GM18870 (cell line): ENCODE measurements at regions not wholly inside any gene's neighbourhood (a gene's known extent, or its start where the extent isn't known, plus 50 kb on each side); places are given as distances from the start of the nearest gene placed in this dataset.

Experiments used
- ATAC-seq: cut with Tn5 transposase; IDR thresholded peaks from one replicate; pipeline ENCODE4 v1.9.1; 2021; ENCODE audit warnings: moderate library complexity; ENCODE audit not compliant: unreplicated experiment

- no peak for ATAC-seq
Measured at GRCh38 chr16:86207350-86207749, 303.0 kb upstream of the FOXF1 start.

- no peak for ATAC-seq
Measured at GRCh38 chr16:86209202-86209601, 301.1 kb upstream of the FOXF1 start.

- no peak for ATAC-seq
Measured at GRCh38 chr16:86210403-86211193, 299.7 kb upstream of the FOXF1 start.

- no peak for ATAC-seq
Measured at GRCh38 chr16:86211265-86211664, 299.1 kb upstream of the FOXF1 start.

- ATAC-seq: no peak
Measured at GRCh38 chr16:86211800-86212199, 298.5 kb upstream of the FOXF1 start.

GRCh38 chr16:86212706-86213436 lies 297.5 kb upstream of the FOXF1 start:
- no peak for ATAC-seq

- no peak for ATAC-seq
Measured at GRCh38 chr16:86213437-86214205, 296.7 kb upstream of the FOXF1 start.

- no peak for ATAC-seq
Measured at GRCh38 chr16:86214326-86215232, 295.7 kb upstream of the FOXF1 start.

GRCh38 chr16:86215233-86215978 lies 294.9 kb upstream of the FOXF1 start:
- no peak for ATAC-seq

GRCh38 chr16:86215979-86216585 lies 294.2 kb upstream of the FOXF1 start:
- no peak for ATAC-seq

- ATAC-seq: no peak
Measured at GRCh38 chr16:86216591-86216990, 293.7 kb upstream of the FOXF1 start.

- ATAC-seq: no peak
Measured at GRCh38 chr16:86217001-86217890, 293.1 kb upstream of the FOXF1 start.

GRCh38 chr16:86217891-86218270 lies 292.4 kb upstream of the FOXF1 start:
- ATAC-seq: no peak

- no peak for ATAC-seq
Measured at GRCh38 chr16:86218479-86219170, 291.7 kb upstream of the FOXF1 start.

- no peak for ATAC-seq
Measured at GRCh38 chr16:86219655-86220445, 290.5 kb upstream of the FOXF1 start.

GRCh38 chr16:86220561-86220960 lies 289.8 kb upstream of the FOXF1 start:
- no peak for ATAC-seq

GRCh38 chr16:86221085-86221484 lies 289.2 kb upstream of the FOXF1 start:
- ATAC-seq: no peak
